HL-60 (cell line): ENCODE measurements at regions not wholly inside any gene's neighbourhood (a gene's known extent, or its start where the extent isn't known, plus 50 kb on each side); places are given as distances from the start of the nearest gene placed in this dataset.

ENCODE experiments used
- CTCF ChIP-seq: IDR thresholded peaks from one replicate; pipeline ENCODE4 v1.5.1; 2011; ENCODE audit warnings: low read length, control low read depth, inconsistent platforms; ENCODE audit not compliant: insufficient read depth
- POLR2AphosphoS5 ChIP-seq: IDR thresholded peaks from 2 replicates; pipeline ENCODE4 v1.6.1; 2012; ENCODE audit warnings: low read depth
- REST ChIP-seq: IDR thresholded peaks from 2 replicates; pipeline ENCODE4 v1.6.1; 2012; ENCODE audit warnings: low read depth; ENCODE audit not compliant: insufficient replicate concordance
- SPI1 ChIP-seq: IDR thresholded peaks from 2 replicates; pipeline ENCODE4 v1.6.1; 2012; ENCODE audit warnings: low read depth, mild to moderate bottlenecking, borderline replicate concordance

- no peak for TF ChIP-seq REST
- TF ChIP-seq CTCF = no peak
- no peak for TF ChIP-seq POLR2AphosphoS5
- TF ChIP-seq SPI1 = no peak
These were observed 67.7 kb upstream of the CHST15 start for GRCh38 chr10:124160943-124161582.
